Colon (tissue), 2 donors: ENCODE measurements at regions not wholly inside any gene's neighbourhood (a gene's known extent, or its start where the extent isn't known, plus 50 kb on each side); places are given as distances from the start of the nearest gene placed in this dataset.
"Not testable (repeated sequence)": the region's sequence is repeated elsewhere in the genome, so short reads cannot be mapped to it uniquely, and the experiment has no call there.

Source experiments
- FAIRE-seq: peaks from 2 replicates; lab custom pipeline; 2012; peaks lifted over from hg19 to GRCh38; lab: Jason Lieb, UNC
- donor health status: control.
- donor health status: control.

- FAIRE-seq: no peak
These were observed 284.5 kb downstream of the HTR1B start for GRCh38 chr6:77178821-77179220.

- FAIRE-seq: no peak
These were observed 285.8 kb downstream of the HTR1B start for GRCh38 chr6:77177470-77177869.

GRCh38 chr6:77173472-77174074, 289.7 kb downstream of the HTR1B start:
- no peak for FAIRE-seq

- FAIRE-seq: no peak
These were observed 290.7 kb downstream of the HTR1B start for GRCh38 chr6:77172578-77172977.

- no peak for FAIRE-seq
These were observed 303.6 kb downstream of the HTR1B start for GRCh38 chr6:77159730-77160129.

- FAIRE-seq: no peak
These were observed 312.1 kb downstream of the HTR1B start for GRCh38 chr6:77151241-77151640.

- no peak for FAIRE-seq
These were observed 312.6 kb downstream of the HTR1B start for GRCh38 chr6:77150736-77151135.

- FAIRE-seq: no peak
These were observed 318.0 kb downstream of the HTR1B start for GRCh38 chr6:77145244-77145643.

GRCh38 chr6:77143659-77144447, 319.4 kb downstream of the HTR1B start:
- no peak for FAIRE-seq

GRCh38 chr6:77136086-77136485, 327.2 kb downstream of the HTR1B start:
- peak; percentile 49 for FAIRE-seq

GRCh38 chr6:77133031-77133430, 330.3 kb downstream of the HTR1B start:
- no peak for FAIRE-seq

- FAIRE-seq: no peak
These were observed 331.9 kb downstream of the HTR1B start for GRCh38 chr6:77131426-77131825.

- no peak for FAIRE-seq
These were observed 338.7 kb downstream of the HTR1B start for GRCh38 chr6:77124604-77125003.

- no peak for FAIRE-seq
These were observed 339.8 kb downstream of the HTR1B start for GRCh38 chr6:77123527-77123926.

- no peak for FAIRE-seq
These were observed 356.3 kb downstream of the HTR1B start for GRCh38 chr6:77106992-77107391.

GRCh38 chr6:77105091-77105490, 358.2 kb downstream of the HTR1B start:
- FAIRE-seq: no peak

GRCh38 chr6:77097940-77098339, 365.4 kb downstream of the HTR1B start:
- no peak for FAIRE-seq

- no peak for FAIRE-seq
These were observed 367.2 kb downstream of the HTR1B start for GRCh38 chr6:77095936-77096627.

- FAIRE-seq: no peak
These were observed 368.5 kb downstream of the HTR1B start for GRCh38 chr6:77094821-77095220.

- FAIRE-seq: no peak
These were observed 370.3 kb downstream of the HTR1B start for GRCh38 chr6:77092971-77093370.

- FAIRE-seq: no peak
These were observed 373.5 kb downstream of the HTR1B start for GRCh38 chr6:77089776-77090175.

GRCh38 chr6:77087794-77088318, 375.4 kb downstream of the HTR1B start:
- FAIRE-seq: not testable (repeated sequence)
